ENCODE measurements at regions not wholly inside any gene's neighbourhood (a gene's known extent, or its start where the extent isn't known, plus 50 kb on each side); places are given as distances from the start of the nearest gene placed in this dataset.
"Not testable (repeated sequence)": the region's sequence is repeated elsewhere in the genome, so short reads cannot be mapped to it uniquely, and the experiment has no call there.

DNA sequence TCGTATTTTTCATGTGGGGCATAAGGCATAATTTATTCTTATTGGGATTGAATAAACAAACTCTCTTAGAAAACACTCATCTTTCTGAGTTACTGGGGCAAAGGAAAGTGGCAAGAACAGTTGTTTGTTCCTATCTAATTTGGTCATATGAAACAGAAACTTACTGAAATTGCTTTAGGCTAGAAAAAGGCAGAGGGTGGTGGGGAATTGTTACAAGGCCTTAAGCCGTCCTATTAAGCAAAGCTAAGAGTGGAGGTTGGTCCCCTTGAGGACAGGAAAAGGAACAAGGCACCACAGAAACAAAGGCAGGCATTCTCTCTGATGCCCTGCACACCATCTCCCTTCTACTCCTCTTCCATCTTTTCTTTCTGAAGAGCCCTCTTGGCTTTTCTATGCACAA lies 830.9 kb downstream of the EDEM1 start:
- in situ Hi-C loops (cut with HindIII; ENCODE audit: low pct_ligation_motif_present, low sequenced_read_pairs) = no loop called here
- H3K36me3 ChIP-seq (replicated peaks) = no peaks in the 10 kb centered on the region
- H3K27me3 ChIP-seq (replicated peaks) = no peaks in the 10 kb centered on the region
- H3K27ac ChIP-seq = no peak overlapping the region
- no peak for DNase-seq
- TF ChIP-seq, protein P1, sequence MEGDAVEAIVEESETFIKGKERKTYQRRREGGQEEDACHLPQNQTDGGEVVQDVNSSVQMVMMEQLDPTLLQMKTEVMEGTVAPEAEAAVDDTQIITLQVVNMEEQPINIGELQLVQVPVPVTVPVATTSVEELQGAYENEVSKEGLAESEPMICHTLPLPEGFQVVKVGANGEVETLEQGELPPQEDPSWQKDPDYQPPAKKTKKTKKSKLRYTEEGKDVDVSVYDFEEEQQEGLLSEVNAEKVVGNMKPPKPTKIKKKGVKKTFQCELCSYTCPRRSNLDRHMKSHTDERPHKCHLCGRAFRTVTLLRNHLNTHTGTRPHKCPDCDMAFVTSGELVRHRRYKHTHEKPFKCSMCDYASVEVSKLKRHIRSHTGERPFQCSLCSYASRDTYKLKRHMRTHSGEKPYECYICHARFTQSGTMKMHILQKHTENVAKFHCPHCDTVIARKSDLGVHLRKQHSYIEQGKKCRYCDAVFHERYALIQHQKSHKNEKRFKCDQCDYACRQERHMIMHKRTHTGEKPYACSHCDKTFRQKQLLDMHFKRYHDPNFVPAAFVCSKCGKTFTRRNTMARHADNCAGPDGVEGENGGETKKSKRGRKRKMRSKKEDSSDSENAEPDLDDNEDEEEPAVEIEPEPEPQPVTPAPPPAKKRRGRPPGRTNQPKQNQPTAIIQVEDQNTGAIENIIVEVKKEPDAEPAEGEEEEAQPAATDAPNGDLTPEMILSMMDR (IDR thresholded peaks at IDR 0.05; ENCODE audit: low read depth, low read length, missing control alignments) = no peak
- no peak overlapping the region for H3K4me3 ChIP-seq (ENCODE audit: low read depth, low read length)

DNA sequence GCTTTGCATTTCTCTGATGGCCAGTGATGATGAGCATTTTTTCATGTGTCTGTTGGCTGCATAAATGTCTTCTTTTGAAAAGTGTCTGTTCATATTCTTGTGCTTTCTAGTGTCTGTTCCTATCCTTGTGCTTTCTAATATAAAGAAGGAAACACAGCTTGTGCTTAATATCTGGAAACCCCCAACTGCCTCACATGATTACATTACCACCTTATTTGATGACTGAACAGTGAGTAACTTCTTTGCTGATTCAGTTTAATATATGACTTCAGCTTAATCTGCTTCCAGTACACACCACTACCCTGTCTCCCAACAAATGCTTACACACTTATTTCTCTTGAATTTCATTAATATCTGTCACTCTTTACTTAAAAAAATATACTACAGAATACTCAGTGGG lies 835.1 kb downstream of the EDEM1 start:
- H3K36me3 ChIP-seq (replicated peaks) = no peaks in the 10 kb centered on the region
- no peak overlapping the region for H3K27ac ChIP-seq
- in situ Hi-C loops (cut with HindIII; ENCODE audit: low pct_ligation_motif_present, low sequenced_read_pairs) = no loop called here
- no peak overlapping the region for H3K4me3 ChIP-seq (ENCODE audit: low read depth, low read length)
- DNase-seq = no peak
- no peaks in the 10 kb centered on the region for H3K27me3 ChIP-seq (replicated peaks)
- TF ChIP-seq, protein P1 (IDR thresholded peaks at IDR 0.05; ENCODE audit: low read depth, low read length, missing control alignments) = no peak

DNA sequence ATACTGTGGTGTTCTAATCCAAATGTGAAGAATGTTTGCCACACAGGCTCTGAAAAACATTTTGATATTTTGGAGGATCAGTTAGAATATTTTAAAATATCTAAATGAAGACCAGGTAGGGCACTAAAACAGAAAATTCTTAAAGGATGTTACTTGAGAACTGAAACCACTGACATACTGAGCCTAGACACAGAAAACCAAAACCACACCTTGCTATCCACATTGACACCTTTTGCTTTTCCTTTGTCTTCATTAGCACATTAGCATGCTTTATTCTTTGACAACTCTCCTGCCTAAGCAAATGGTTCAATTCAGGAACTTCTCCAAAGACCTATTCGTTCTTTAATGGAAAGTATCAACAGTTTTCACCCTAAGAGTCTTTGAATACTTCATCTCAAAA lies 835.9 kb upstream of the GRM7 start:
- in situ Hi-C loops (cut with HindIII; ENCODE audit: low pct_ligation_motif_present, low sequenced_read_pairs) = no loop called here
- H3K27ac ChIP-seq = no peak overlapping the region
- H3K36me3 ChIP-seq (replicated peaks) = no peaks in the 10 kb centered on the region
- no peak overlapping the region for H3K4me3 ChIP-seq (ENCODE audit: low read depth, low read length)
- no peak for DNase-seq
- TF ChIP-seq, protein P1 (IDR thresholded peaks at IDR 0.05; ENCODE audit: low read depth, low read length, missing control alignments) = no peak
- H3K27me3 ChIP-seq (replicated peaks) = no peaks in the 10 kb centered on the region

DNA sequence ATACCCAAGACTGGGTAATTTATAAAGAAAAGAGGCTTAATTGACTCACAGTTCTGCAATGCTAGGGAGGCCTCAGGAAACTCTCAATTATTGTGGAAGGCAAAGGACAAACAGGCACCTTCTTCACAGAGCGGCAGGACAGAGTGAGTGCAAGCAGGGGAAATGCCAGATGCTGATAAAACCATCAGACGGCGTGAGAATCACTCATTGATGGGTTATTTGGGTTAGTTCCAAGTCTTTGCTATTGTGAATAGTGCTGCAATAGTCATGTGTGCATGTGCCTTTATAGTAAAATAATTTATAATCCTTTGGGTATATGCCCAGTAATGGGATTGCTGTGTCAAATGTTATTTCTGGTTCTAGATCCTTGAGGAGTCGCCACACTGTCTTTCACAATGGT lies 830.3 kb upstream of the GRM7 start:
- H3K27ac ChIP-seq; H3K36me3 ChIP-seq (replicated peaks); DNase-seq; in situ Hi-C loops (cut with HindIII; ENCODE audit: low pct_ligation_motif_present, low sequenced_read_pairs); H3K27me3 ChIP-seq (replicated peaks); H3K4me3 ChIP-seq (ENCODE audit: low read depth, low read length): not testable (repeated sequence)

DNA sequence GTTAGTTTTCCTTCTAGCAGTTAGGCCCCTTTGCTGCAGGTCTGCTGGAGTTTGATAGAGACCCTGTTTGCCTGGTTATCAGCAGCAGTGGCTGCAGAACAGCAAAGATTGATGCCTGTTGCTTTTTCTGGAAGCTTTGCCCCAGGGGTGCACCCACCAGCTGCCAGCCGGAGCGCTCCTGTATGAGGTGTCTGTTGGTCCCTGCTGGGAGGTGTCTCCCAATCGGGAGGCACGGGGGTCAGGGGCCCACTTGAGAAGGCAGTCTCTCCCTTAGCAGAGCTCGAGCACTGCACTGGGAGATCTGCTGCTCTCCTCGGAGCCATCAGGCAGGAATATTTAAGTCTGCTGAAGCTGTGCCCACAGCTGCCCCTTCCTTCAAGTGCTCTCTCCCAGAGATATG lies 825.3 kb upstream of the GRM7 start:
- H3K27me3 ChIP-seq (replicated peaks) = no peaks in the 10 kb centered on the region
- no peaks in the 10 kb centered on the region for H3K36me3 ChIP-seq (replicated peaks)
- in situ Hi-C loops (cut with HindIII; ENCODE audit: low pct_ligation_motif_present, low sequenced_read_pairs) = no loop called here
- no peak overlapping the region for H3K4me3 ChIP-seq (ENCODE audit: low read depth, low read length)
- TF ChIP-seq, protein P1 (IDR thresholded peaks at IDR 0.05; ENCODE audit: low read depth, low read length, missing control alignments) = no peak
- H3K27ac ChIP-seq = no peak overlapping the region
- DNase-seq = no peak

DNA sequence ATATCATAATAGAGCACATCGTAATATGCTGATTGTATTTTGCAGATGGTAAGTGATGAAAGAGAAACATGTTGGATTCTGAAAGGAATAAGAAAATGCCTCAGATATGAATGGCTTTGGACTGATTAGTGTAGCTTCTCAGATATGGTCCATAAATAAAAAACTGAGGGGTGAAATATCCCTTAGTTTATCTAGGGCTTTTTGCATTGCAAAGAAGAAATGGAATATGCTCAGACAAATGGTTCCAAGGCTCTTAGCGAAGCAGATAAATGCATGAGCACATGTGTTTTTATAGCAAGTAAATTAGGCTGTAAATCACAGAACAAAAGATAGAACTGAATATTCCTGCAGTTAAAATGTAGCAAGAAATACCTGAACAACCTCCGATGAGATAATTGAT lies 820.9 kb upstream of the GRM7 start:
- in situ Hi-C loops (cut with HindIII; ENCODE audit: low pct_ligation_motif_present, low sequenced_read_pairs) = no loop called here

More for the DNA sequence above, 820.9 kb upstream of the GRM7 start:
- Histone ChIP-seq H3K27ac (no peak overlapping the region), H3K36me3 (replicated peaks) (no peaks in the 10 kb centered on the region), H3K27me3 (replicated peaks) (no peaks in the 10 kb centered on the region), H3K4me3 (ENCODE audit: low read depth, low read length) (no peak overlapping the region)
- no peak for DNase-seq
- TF ChIP-seq, protein P1 (IDR thresholded peaks at IDR 0.05; ENCODE audit: low read depth, low read length, missing control alignments) = no peak
